ENCODE measurements at regions not wholly inside any gene's neighbourhood (a gene's known extent, or its start where the extent isn't known, plus 50 kb on each side); places are given as distances from the start of the nearest gene placed in this dataset.

- TF ChIP-seq, protein P1, sequence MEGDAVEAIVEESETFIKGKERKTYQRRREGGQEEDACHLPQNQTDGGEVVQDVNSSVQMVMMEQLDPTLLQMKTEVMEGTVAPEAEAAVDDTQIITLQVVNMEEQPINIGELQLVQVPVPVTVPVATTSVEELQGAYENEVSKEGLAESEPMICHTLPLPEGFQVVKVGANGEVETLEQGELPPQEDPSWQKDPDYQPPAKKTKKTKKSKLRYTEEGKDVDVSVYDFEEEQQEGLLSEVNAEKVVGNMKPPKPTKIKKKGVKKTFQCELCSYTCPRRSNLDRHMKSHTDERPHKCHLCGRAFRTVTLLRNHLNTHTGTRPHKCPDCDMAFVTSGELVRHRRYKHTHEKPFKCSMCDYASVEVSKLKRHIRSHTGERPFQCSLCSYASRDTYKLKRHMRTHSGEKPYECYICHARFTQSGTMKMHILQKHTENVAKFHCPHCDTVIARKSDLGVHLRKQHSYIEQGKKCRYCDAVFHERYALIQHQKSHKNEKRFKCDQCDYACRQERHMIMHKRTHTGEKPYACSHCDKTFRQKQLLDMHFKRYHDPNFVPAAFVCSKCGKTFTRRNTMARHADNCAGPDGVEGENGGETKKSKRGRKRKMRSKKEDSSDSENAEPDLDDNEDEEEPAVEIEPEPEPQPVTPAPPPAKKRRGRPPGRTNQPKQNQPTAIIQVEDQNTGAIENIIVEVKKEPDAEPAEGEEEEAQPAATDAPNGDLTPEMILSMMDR (IDR thresholded peaks at IDR 0.05) = no peak
- no peak overlapping the region for H3K27ac Mint-ChIP-seq (ENCODE audit: unreplicated experiment)
Observed at GRCh38 chr4:119872371-119873016, 194.2 kb downstream of the MAD2L1 start.

DNA sequence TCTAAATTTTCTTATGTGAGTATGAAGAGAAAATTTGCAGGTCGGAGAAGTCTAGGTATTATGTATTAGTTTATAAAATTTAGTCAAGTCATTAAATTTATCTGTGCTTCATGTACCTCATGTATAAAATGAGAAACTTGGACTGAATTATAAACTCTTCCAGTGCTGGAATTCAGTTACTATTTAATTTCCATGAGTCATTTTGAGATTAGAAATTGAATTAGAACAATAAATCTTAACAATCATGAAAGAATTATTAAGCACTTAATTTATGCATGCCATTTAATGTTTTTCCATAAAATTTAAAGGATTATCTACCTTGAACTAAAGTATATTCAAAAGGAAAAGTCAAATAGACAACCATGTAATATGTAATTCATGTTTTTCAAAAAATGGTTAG is 195.8 kb downstream of the MAD2L1 start:
- no peaks in the 10 kb centered on the region for H3K9me3 Mint-ChIP-seq (ENCODE audit: unreplicated experiment)
- TF ChIP-seq, protein P1 (IDR thresholded peaks at IDR 0.05) = no peak

More at GRCh38 chr4:119872371-119873016, 194.2 kb downstream of the MAD2L1 start:
- Mint-ChIP-seq H3K27me3 (ENCODE audit: unreplicated experiment) (peaks cover 2% of the 10 kb centered on the region), H3K4me3 (ENCODE audit: unreplicated experiment) (no peak overlapping the region), H3K36me3 (ENCODE audit: unreplicated experiment) (no peaks in the 10 kb centered on the region), H3K4me1 (ENCODE audit: unreplicated experiment) (no peaks in the 10 kb centered on the region), H3K9me3 (ENCODE audit: unreplicated experiment) (no peaks in the 10 kb centered on the region)
- no peak for DNase-seq (ENCODE audit: extremely low spot score, unreplicated experiment)

GRCh38 chr4:119865789-119866188 is 200.9 kb downstream of the MAD2L1 start:
- no peaks in the 10 kb centered on the region for H3K27me3 Mint-ChIP-seq (ENCODE audit: unreplicated experiment)
- DNase-seq (ENCODE audit: extremely low spot score, unreplicated experiment) = no peak
- H3K4me3 Mint-ChIP-seq (ENCODE audit: unreplicated experiment) = no peak overlapping the region
- no peaks in the 10 kb centered on the region for H3K4me1 Mint-ChIP-seq (ENCODE audit: unreplicated experiment)
- no peaks in the 10 kb centered on the region for H3K36me3 Mint-ChIP-seq (ENCODE audit: unreplicated experiment)
- TF ChIP-seq, protein P1 (IDR thresholded peaks at IDR 0.05) = no peak
- no peak overlapping the region for H3K27ac Mint-ChIP-seq (ENCODE audit: unreplicated experiment)
- no peaks in the 10 kb centered on the region for H3K9me3 Mint-ChIP-seq (ENCODE audit: unreplicated experiment)

More for the DNA sequence above, 195.8 kb downstream of the MAD2L1 start:
- H3K4me1 Mint-ChIP-seq (ENCODE audit: unreplicated experiment) = no peaks in the 10 kb centered on the region
- DNase-seq (ENCODE audit: extremely low spot score, unreplicated experiment) = no peak
- H3K36me3 Mint-ChIP-seq (ENCODE audit: unreplicated experiment) = no peaks in the 10 kb centered on the region
- H3K27me3 Mint-ChIP-seq (ENCODE audit: unreplicated experiment) = no peaks in the 10 kb centered on the region
- H3K27ac Mint-ChIP-seq (ENCODE audit: unreplicated experiment) = no peak overlapping the region
- no peak overlapping the region for H3K4me3 Mint-ChIP-seq (ENCODE audit: unreplicated experiment)

DNA sequence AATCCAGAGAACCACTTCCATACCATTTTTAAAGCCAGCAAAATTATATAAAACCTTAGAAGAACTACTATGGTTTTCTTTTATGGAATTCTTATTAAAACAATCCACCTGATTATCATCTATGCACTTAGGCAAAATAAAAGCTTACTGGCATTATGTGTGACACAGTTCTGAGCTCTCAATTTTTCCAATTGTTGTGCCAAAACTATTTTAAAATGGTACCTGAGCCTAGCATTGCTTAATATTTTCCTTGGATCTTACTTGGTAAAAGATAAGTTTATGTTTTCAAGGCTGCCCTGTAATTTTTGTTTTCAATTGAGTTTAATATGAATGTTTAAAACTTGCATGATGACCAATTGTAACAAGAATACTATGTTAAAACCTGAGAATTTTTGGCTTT is 201.3 kb downstream of the MAD2L1 start:
- Mint-ChIP-seq H3K4me3 (ENCODE audit: unreplicated experiment) (no peak overlapping the region), H3K27me3 (ENCODE audit: unreplicated experiment) (no peaks in the 10 kb centered on the region), H3K27ac (ENCODE audit: unreplicated experiment) (no peak overlapping the region), H3K9me3 (ENCODE audit: unreplicated experiment) (no peaks in the 10 kb centered on the region), H3K4me1 (ENCODE audit: unreplicated experiment) (no peaks in the 10 kb centered on the region), H3K36me3 (ENCODE audit: unreplicated experiment) (no peaks in the 10 kb centered on the region)
- TF ChIP-seq, protein P1 (IDR thresholded peaks at IDR 0.05) = no peak
- no peak for DNase-seq (ENCODE audit: extremely low spot score, unreplicated experiment)

DNA sequence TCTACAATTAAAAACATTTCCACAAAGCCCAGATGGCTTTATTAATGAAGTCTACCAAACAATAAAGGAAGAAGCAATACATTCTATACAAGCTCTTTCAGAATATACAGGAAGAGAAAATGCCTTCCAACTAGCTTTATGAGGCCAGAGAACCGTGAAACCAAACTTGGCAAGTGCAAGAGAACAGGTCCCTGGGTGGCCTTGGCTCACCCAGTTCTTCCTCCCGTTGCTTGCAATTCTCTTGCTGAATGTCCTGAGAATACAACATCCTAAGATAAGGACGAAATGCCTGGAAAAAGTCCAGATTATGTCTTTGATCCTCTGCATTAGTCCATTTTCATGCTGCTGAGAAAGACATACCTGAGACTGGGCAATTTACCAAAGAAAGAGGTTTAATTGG is 204.9 kb downstream of the MAD2L1 start:
- Mint-ChIP-seq H3K27me3 (ENCODE audit: unreplicated experiment) (no peaks in the 10 kb centered on the region), H3K27ac (ENCODE audit: unreplicated experiment) (no peak overlapping the region), H3K9me3 (ENCODE audit: unreplicated experiment) (no peaks in the 10 kb centered on the region), H3K4me3 (ENCODE audit: unreplicated experiment) (no peak overlapping the region), H3K4me1 (ENCODE audit: unreplicated experiment) (no peaks in the 10 kb centered on the region), H3K36me3 (ENCODE audit: unreplicated experiment) (no peaks in the 10 kb centered on the region)
- TF ChIP-seq, protein P1 (IDR thresholded peaks at IDR 0.05) = no peak
- DNase-seq (ENCODE audit: extremely low spot score, unreplicated experiment) = no peak
